A673 (cell line): ENCODE measurements at regions not wholly inside any gene's neighbourhood (a gene's known extent, or its start where the extent isn't known, plus 50 kb on each side); places are given as distances from the start of the nearest gene placed in this dataset.

Experiments used
- BruUV-seq: library from RNA; stranded (reverse); fragments of 400-500 nt; replicated peaks from 2 replicates; lab custom pipeline; 2021; lab: Mats Ljungman, UMichigan
- CTCF ChIA-PET: fragments of 300-600 bp; sonication (Branson Sonifier 250); formaldehyde crosslinking; loops from one replicate; lab custom pipeline; 2022; ENCODE audit warnings: antibody characterized with exemption; lab: Charles Lee
- POLR2A ChIA-PET: fragments of 300-600 bp; sonication (Branson Sonifier 250); formaldehyde crosslinking; loops from one replicate; lab custom pipeline; 2022; ENCODE audit warnings: antibody characterized with exemption; ENCODE audit not compliant: low non-redundant PET; lab: Charles Lee
- DNase-seq: peaks from one replicate; pipeline ENCODE4 v3.0.0-alpha.2; 2015; ENCODE audit warnings: low spot score
- H3K27ac ChIP-seq: fragments of 200-600 bp; sonication (generic); 2 replicates; pipeline ENCODE4 v1.5.1; 2016; ENCODE audit warnings: mixed run types, low read depth, mild to moderate bottlenecking, mixed read lengths, antibody characterized with exemption, low read length; ENCODE audit not compliant: poor library complexity, severe bottlenecking
- H3K27me3 ChIP-seq: fragments of 200-600 bp; sonication (generic); replicated peaks from 2 replicates; pipeline ENCODE4 v1.6.1; 2017; ENCODE audit warnings: mixed run types, low read depth, mild to moderate bottlenecking, mixed read lengths, antibody characterized with exemption, low read length; ENCODE audit not compliant: insufficient read depth, poor library complexity
- H3K36me3 ChIP-seq: fragments of 200-600 bp; sonication (generic); 2 replicates; pipeline ENCODE4 v1.6.1; 2016; ENCODE audit warnings: mixed run types, mild to moderate bottlenecking, mixed read lengths, antibody characterized with exemption, low read length; ENCODE audit not compliant: insufficient read depth, poor library complexity, severe bottlenecking
- H3K4me1 ChIP-seq: fragments of 200-600 bp; sonication (generic); 2 replicates; pipeline ENCODE4 v1.6.1; 2017; ENCODE audit warnings: mixed run types, mild to moderate bottlenecking, mixed read lengths, antibody characterized with exemption, low read length; ENCODE audit not compliant: insufficient read depth, poor library complexity, severe bottlenecking
- H3K4me3 ChIP-seq: fragments of 200-600 bp; sonication (generic); 2 replicates; pipeline ENCODE4 v1.5.1; 2016; ENCODE audit warnings: low read depth, mixed run types, mild to moderate bottlenecking, mixed read lengths, low read length; ENCODE audit not compliant: poor library complexity, severe bottlenecking
- H3K9me3 ChIP-seq: fragments of 200-600 bp; sonication (generic); 2 replicates; pipeline ENCODE4 v1.6.1; 2016; ENCODE audit warnings: mixed run types, low read depth, mild to moderate bottlenecking, mixed read lengths, antibody characterized with exemption, low read length; ENCODE audit not compliant: poor library complexity, severe bottlenecking
- CTCF ChIP-seq: fragments of 300-800, 200-600 bp; sonication (generic); conservative IDR thresholded peaks from 2 replicates; pipeline ENCODE4 v1.5.1; 2017; ENCODE audit warnings: low read depth, mild to moderate bottlenecking, antibody characterized with exemption, low read length, moderate library complexity, mixed read lengths
- EZH2 ChIP-seq: fragments of 200-600 bp; sonication (generic); IDR thresholded peaks from 2 replicates; pipeline ENCODE4 v1.6.1; 2017; ENCODE audit warnings: borderline replicate concordance, low read depth, mild to moderate bottlenecking, mixed read lengths, antibody characterized with exemption, low read length; ENCODE audit not compliant: poor library complexity, severe bottlenecking
- intact Hi-C: fragments of 100-400 bp; cut with micrococcal nuclease; formaldehyde crosslinking; loops from one replicate; pipeline ENCODE4 v1.10.0; 2022; ENCODE audit not compliant: unreplicated experiment

- POLR2A ChIA-PET = no interaction called here
- Histone ChIP-seq H3K27me3 (no peaks in the 10 kb centered on the region), H3K4me1 (no peaks in the 10 kb centered on the region), H3K36me3 (no peaks in the 10 kb centered on the region), H3K4me3 (no peak overlapping the region), H3K27ac (no peak overlapping the region), H3K9me3 (no peaks in the 10 kb centered on the region)
- CTCF ChIA-PET = no interaction called here
- DNase-seq = no peak
- intact Hi-C loops = loop anchor here (2.0 to 10.0 kb wide), 3 partner anchors 313 to 1167 kb away; no protein-coding TSS in a partner anchor
- BruUV-seq = no TSS peak
- no peak for TF ChIP-seq EZH2
Observed at GRCh38 chr7:47089461-47089860, 492.4 kb downstream of the TNS3 start.

GRCh38 chr7:47089068-47089417 is 492.9 kb downstream of the TNS3 start:
- no peaks in the 10 kb centered on the region for H3K27me3 ChIP-seq
- POLR2A ChIA-PET = no interaction called here
- CTCF ChIA-PET = no interaction called here
- no peaks in the 10 kb centered on the region for H3K36me3 ChIP-seq
- H3K4me3 ChIP-seq = no peak overlapping the region
- H3K27ac ChIP-seq = no peak overlapping the region
- BruUV-seq = no TSS peak
- intact Hi-C loops = loop anchor here (2.0 to 10.0 kb wide), 3 partner anchors 312 to 1166 kb away; no protein-coding TSS in a partner anchor
- no peak for DNase-seq
- no peaks in the 10 kb centered on the region for H3K9me3 ChIP-seq
- no peaks in the 10 kb centered on the region for H3K4me1 ChIP-seq
- TF ChIP-seq CTCF (0 out of 2 replicates have a peak, but pooled peaks have one; percentile 4), EZH2 (no peak)

- CTCF ChIA-PET = no interaction called here
- H3K27ac ChIP-seq = no peak overlapping the region
- intact Hi-C loops = loop anchor here (2.0 to 10.0 kb wide), 3 partner anchors 312 to 1166 kb away; no protein-coding TSS in a partner anchor
- H3K36me3 ChIP-seq = no peaks in the 10 kb centered on the region
- DNase-seq = peak; percentile 76
- H3K4me1 ChIP-seq = no peaks in the 10 kb centered on the region
- no peak for TF ChIP-seq EZH2
- peak; percentile 87 for TF ChIP-seq CTCF
- H3K4me3 ChIP-seq = no peak overlapping the region
- H3K9me3 ChIP-seq = no peaks in the 10 kb centered on the region
- POLR2A ChIA-PET = no interaction called here
- H3K27me3 ChIP-seq = no peaks in the 10 kb centered on the region
- no TSS peak for BruUV-seq
Observed at GRCh38 chr7:47088329-47089067, 493.4 kb downstream of the TNS3 start.

GRCh38 chr7:47087866-47088265 is 494.0 kb downstream of the TNS3 start:
- H3K4me3 ChIP-seq = no peak overlapping the region
- TF ChIP-seq CTCF (no peak), EZH2 (no peak)
- POLR2A ChIA-PET = no interaction called here
- intact Hi-C loops = loop anchor here (2.0 to 10.0 kb wide), 3 partner anchors 311 to 1165 kb away; no protein-coding TSS in a partner anchor
- BruUV-seq = no TSS peak
- H3K4me1 ChIP-seq = no peaks in the 10 kb centered on the region
- H3K36me3 ChIP-seq = no peaks in the 10 kb centered on the region
- no peak for DNase-seq
- no peaks in the 10 kb centered on the region for H3K9me3 ChIP-seq
- CTCF ChIA-PET = no interaction called here
- no peak overlapping the region for H3K27ac ChIP-seq
- no peaks in the 10 kb centered on the region for H3K27me3 ChIP-seq
